22Rv1 (cell line): ENCODE measurements at regions not wholly inside any gene's neighbourhood (a gene's known extent, or its start where the extent isn't known, plus 50 kb on each side); places are given as distances from the start of the nearest gene placed in this dataset.
"Not testable (repeated sequence)": the region's sequence is repeated elsewhere in the genome, so short reads cannot be mapped to it uniquely, and the experiment has no call there.

Experiments
- CTCF ChIP-seq: fragments of 450-650 bp; IDR thresholded peaks from 2 replicates; pipeline ENCODE4 v1.5.1; 2017; ENCODE audit warnings: mild to moderate bottlenecking
- ZFX ChIP-seq: fragments of 450-650 bp; IDR thresholded peaks from 2 replicates; pipeline ENCODE4 v1.6.1; 2017; ENCODE audit warnings: antibody characterized with exemption, borderline replicate concordance

GRCh38 chr5:1653698-1654651 is 130.2 kb upstream of the LPCAT1 start:
- TF ChIP-seq CTCF = peak; percentile 60
- not testable (repeated sequence) for TF ChIP-seq ZFX
